H1 (cell line): ENCODE measurements at regions not wholly inside any gene's neighbourhood (a gene's known extent, or its start where the extent isn't known, plus 50 kb on each side); places are given as distances from the start of the nearest gene placed in this dataset.

ENCODE experiments used
- CTCF ChIA-PET: fragments of 300-600 bp; sonication (Branson Sonifier 250); formaldehyde crosslinking; loops from one replicate; lab custom pipeline; 2021; ENCODE audit not compliant: partially characterized antibody; lab: Charles Lee
- POLR2A ChIA-PET: fragments of 300-600 bp; sonication (Branson Sonifier 250); formaldehyde crosslinking; loops from one replicate; lab custom pipeline; 2021; ENCODE audit warnings: inconsistent platforms; ENCODE audit not compliant: partially characterized antibody; lab: Charles Lee
- DNase-seq, 2 experiments: peaks; one replicate each; pipeline versions ENCODE4 v3.0.0 to v3.0.0-alpha.2; 2010 to 2022; ENCODE audit warnings: low spot score in 2 of 2, low read depth in 1 of 2, mixed read lengths in 1 of 2
- FAIRE-seq: peaks from 2 replicates; lab custom pipeline; 2011; peaks lifted over from hg19 to GRCh38; lab: Jason Lieb, UNC
- H2AFZ ChIP-seq: 2 replicates; pipeline ENCODE4 v1.8.1; 2012; ENCODE audit warnings: low read length, inconsistent platforms
- H2AK5ac ChIP-seq: 2 replicates; pipeline ENCODE4 v1.6.1; 2013; ENCODE audit warnings: low read depth, low read length
- H2BK120ac ChIP-seq: replicated peaks from 2 replicates; pipeline ENCODE3; 2013; ENCODE audit warnings: low read depth, low read length, inconsistent platforms
- H2BK12ac ChIP-seq: 2 replicates; pipeline ENCODE4 v1.6.1; 2013; ENCODE audit warnings: low read depth, low read length
- H2BK15ac ChIP-seq: 2 replicates; pipeline ENCODE4 v1.6.1; 2013; ENCODE audit warnings: low read length
- H2BK20ac ChIP-seq: 2 replicates; pipeline ENCODE4 v1.6.1; 2013; ENCODE audit warnings: low read length
- H2BK5ac ChIP-seq: 2 replicates; pipeline ENCODE4 v1.6.1; 2013; ENCODE audit warnings: low read depth, low read length
- H3K14ac ChIP-seq: 2 replicates; pipeline ENCODE4 v1.6.1; 2013; ENCODE audit warnings: inconsistent platforms; ENCODE audit not compliant: insufficient read length
- H3K18ac ChIP-seq: 2 replicates; pipeline ENCODE4 v1.6.1; 2013; ENCODE audit warnings: low read length; ENCODE audit errors: extremely low read depth
- H3K23ac ChIP-seq: 2 replicates; pipeline ENCODE4 v1.6.1; 2013; ENCODE audit warnings: inconsistent platforms; ENCODE audit not compliant: insufficient read length
- H3K23me2 ChIP-seq: 2 replicates; pipeline ENCODE4 v1.6.1; 2013; ENCODE audit warnings: low read depth, low read length
- H3K27ac ChIP-seq: 2 replicates; pipeline ENCODE4 v1.6.1; 2011; ENCODE audit warnings: low read depth, low read length, inconsistent platforms
- H3K27me3 ChIP-seq, 4 experiments: replicated peaks in 1 of 4; 1 replicate in 1 of 4; 2 replicates in 3 of 4; pipeline versions ENCODE4 v1.6.1 to v1.8.1; 2011 to 2013; ENCODE audit warnings: low read length in 3 of 4, mild to moderate bottlenecking in 3 of 4, inconsistent platforms in 2 of 4, mixed read lengths in 2 of 4, moderate library complexity in 1 of 4; ENCODE audit not compliant: control insufficient read depth in 3 of 4, insufficient read depth in 3 of 4; ENCODE audit errors: extremely low read depth in 1 of 4
- H3K36me3 ChIP-seq, 4 experiments: 2 replicates each; pipeline versions ENCODE4 v1.6.1 to v1.8.1; 2011 to 2013; ENCODE audit warnings: mild to moderate bottlenecking in 4 of 4, low read length in 3 of 4, moderate library complexity in 2 of 4, control low read depth in 1 of 4, inconsistent platforms in 1 of 4; ENCODE audit not compliant: insufficient read depth in 4 of 4, control insufficient read depth in 2 of 4
- H3K4ac ChIP-seq: replicated peaks from 2 replicates; pipeline ENCODE3; 2013; ENCODE audit warnings: low read length, low read depth, mixed read lengths, inconsistent platforms; ENCODE audit not compliant: insufficient read length
- H3K4me1 ChIP-seq, 4 experiments: replicated peaks in 1 of 4; 1 replicate in 1 of 4; 2 replicates in 3 of 4; pipeline versions ENCODE4 v1.6.1 to v1.8.1; 2011 to 2013; ENCODE audit warnings: low read length in 3 of 4, inconsistent platforms in 2 of 4, mixed read lengths in 1 of 4; ENCODE audit not compliant: insufficient read depth in 4 of 4, control insufficient read depth in 3 of 4
- H3K4me2 ChIP-seq, 2 experiments: 2 replicates each; pipeline versions ENCODE4 v1.6.1 to v1.8.1; 2011 to 2013; ENCODE audit warnings: low read depth in 2 of 2, low read length in 2 of 2, control low read depth in 1 of 2, inconsistent platforms in 1 of 2, mild to moderate bottlenecking in 1 of 2; ENCODE audit not compliant: insufficient read depth in 1 of 2
- H3K4me3 ChIP-seq, 4 experiments: fragments of 200-600, 300-600 bp in 1 of 4; sonication (generic), shearing (Covaris generic), sonication (Bioruptor Twin) in 1 of 4; 2 replicates each; pipeline versions ENCODE4 v1.5.1 to v1.8.1; 2011 to 2016; ENCODE audit warnings: low read length in 4 of 4, low read depth in 3 of 4, control low read depth in 2 of 4, inconsistent platforms in 2 of 4, mild to moderate bottlenecking in 2 of 4, mixed read lengths in 1 of 4, moderate library complexity in 1 of 4; ENCODE audit not compliant: insufficient read depth in 2 of 4; ENCODE audit errors: extremely low read depth in 1 of 4
- H3K56ac ChIP-seq: replicated peaks from 2 replicates; pipeline ENCODE3; 2013; ENCODE audit warnings: low read depth, mild to moderate bottlenecking, mixed read lengths, low read length, inconsistent platforms; ENCODE audit not compliant: insufficient read length
- H3K79me1 ChIP-seq: 2 replicates; pipeline ENCODE4 v1.6.1; 2013; ENCODE audit warnings: low read depth, low read length, control low read depth
- H3K79me2 ChIP-seq, 2 experiments: 2 replicates each; pipeline versions ENCODE4 v1.6.1 to v1.8.1; 2012 to 2013; ENCODE audit warnings: low read length in 2 of 2, mild to moderate bottlenecking in 2 of 2, inconsistent platforms in 1 of 2; ENCODE audit not compliant: insufficient read depth in 2 of 2, control insufficient read depth in 1 of 2
- H3K9ac ChIP-seq, 4 experiments: replicated peaks in 1 of 4; 1 replicate in 1 of 4; 2 replicates in 3 of 4; pipeline versions ENCODE4 v1.6.1 to v1.8.1; 2011 to 2013; ENCODE audit warnings: low read depth in 3 of 4, low read length in 3 of 4, control low read depth in 2 of 4, mild to moderate bottlenecking in 2 of 4, moderate library complexity in 2 of 4, inconsistent platforms in 1 of 4; ENCODE audit errors: extremely low read depth in 1 of 4
- H3K9me3 ChIP-seq, 2 experiments: 2 replicates each; pipeline versions ENCODE4 v1.6.1 to v1.8.1; 2012 to 2013; ENCODE audit warnings: mild to moderate bottlenecking in 2 of 2, moderate library complexity in 2 of 2, control low read depth in 1 of 2, inconsistent platforms in 1 of 2, low read depth in 1 of 2, low read length in 1 of 2, mixed read lengths in 1 of 2; ENCODE audit not compliant: insufficient read depth in 2 of 2
- H4K20me1 ChIP-seq, 2 experiments: replicated peaks in 1 of 2; 2 replicates each; pipeline versions ENCODE3 to v1.8.1; 2011 to 2013; ENCODE audit warnings: inconsistent platforms in 2 of 2, low read length in 2 of 2, mild to moderate bottlenecking in 1 of 2; ENCODE audit not compliant: insufficient read depth in 2 of 2, control insufficient read depth in 1 of 2
- H4K5ac ChIP-seq: 2 replicates; pipeline ENCODE4 v1.6.1; 2013; ENCODE audit warnings: low read length, low read depth, mixed read lengths, inconsistent platforms; ENCODE audit not compliant: insufficient read length
- H4K8ac ChIP-seq: 2 replicates; pipeline ENCODE4 v1.8.0; 2013; ENCODE audit warnings: mild to moderate bottlenecking, moderate library complexity, low read length, inconsistent platforms; ENCODE audit not compliant: insufficient read depth; ENCODE audit errors: extremely low read depth
- H4K91ac ChIP-seq: replicated peaks from 2 replicates; pipeline ENCODE3; 2013; ENCODE audit warnings: low read length, mixed read lengths, inconsistent platforms; ENCODE audit not compliant: insufficient read length
- CTBP2 ChIP-seq: IDR thresholded peaks from 2 replicates; pipeline ENCODE4 v1.7.0; 2011; ENCODE audit warnings: borderline replicate concordance, mild to moderate bottlenecking, moderate library complexity, mixed read lengths, low read length; ENCODE audit not compliant: insufficient read depth, insufficient read length
- WGBS, 2 experiments: shearing (Covaris generic) in 1 of 2; methylation state at CpG; one replicate each; pipeline versions ENCODE4 v1.1.6 to v1.1.7; 2013 to 2015; ENCODE audit warnings: low lambda C conversion rate in 2 of 2, mixed read lengths in 2 of 2, inconsistent platforms in 1 of 2, low coverage in 1 of 2, missing lambda C conversion rate in 1 of 2; ENCODE audit not compliant: insufficient replicate concordance in 2 of 2, insufficient coverage in 1 of 2, insufficient read length in 1 of 2; ENCODE audit errors: extremely low coverage in 1 of 2, missing lambda C conversion rate in 1 of 2; 5-methylcytosine and 5-hydroxymethylcytosine counted together

GRCh38 chr14:84025106-84026012, 1504.6 kb upstream of the FLRT2 start:
- H2BK15ac ChIP-seq, result no peak overlapping the region

More at GRCh38 chr14:84025106-84026012, 1504.6 kb upstream of the FLRT2 start:
- Histone ChIP-seq H3K23ac (no peak overlapping the region), H4K20me1 (no peaks in the 10 kb centered on the region), H3K27me3 (no peaks in the 10 kb centered on the region), H3K4me2 (no peak overlapping the region), H2AFZ (no peak overlapping the region), H2BK120ac (no peak overlapping the region), H2BK5ac (no peak overlapping the region), H3K56ac (no peak overlapping the region), H3K4ac (no peak overlapping the region), H3K79me2 (no peaks in the 10 kb centered on the region), H3K9ac (no peak overlapping the region), H3K14ac (no peak overlapping the region), H3K4me1 (no peaks in the 10 kb centered on the region), H3K79me1 (no peaks in the 10 kb centered on the region), H2AK5ac (no peak overlapping the region), H4K5ac (no peak overlapping the region), H3K36me3 (no peaks in the 10 kb centered on the region), H3K18ac (no peak overlapping the region), H2BK20ac (no peak overlapping the region), H3K9me3 (no peaks in the 10 kb centered on the region), H2BK12ac (no peak overlapping the region), H3K27ac (no peak overlapping the region), H3K23me2 (no peaks in the 10 kb centered on the region), H4K8ac (no peak overlapping the region), H4K91ac (no peak overlapping the region), H3K4me3 (no peak overlapping the region)
- FAIRE-seq (no peak), DNase-seq (no peak)
- POLR2A ChIA-PET, result no interaction called here
- WGBS, 2 experiments, result 93% methylated on average over 8 of the region's 8 CpGs; no CpG with 5 or more reads in 1 of the 2 experiments
- TF ChIP-seq CTBP2, result no peak
- CTCF ChIA-PET, result no interaction called here
